Activated CD8-positive, alpha-beta memory T cell treated with anti-CD3 and anti-CD28 coated beads, Interleukin-2, amount 10 ng/mL, durations not matched to agents 7 days and 5 days (primary cell): ENCODE measurements at regions not wholly inside any gene's neighbourhood (a gene's known extent, or its start where the extent isn't known, plus 50 kb on each side); places are given as distances from the start of the nearest gene placed in this dataset.

ENCODE experiments used
- ATAC-seq: fragments of 150-1000 bp; cut with Tn5 transposase; one replicate; pipeline ENCODE4 v1.10.0; 2021; ENCODE audit warnings: moderate library complexity
- CTCF ChIA-PET: fragments of 350-600 bp; sonication (Branson Sonifier 250); formaldehyde crosslinking; loops from one replicate; lab custom pipeline; 2021; ENCODE audit warnings: antibody characterized with exemption; lab: Charles Lee
- DNase-seq: peaks from one replicate; pipeline ENCODE4 v3.0.0-alpha.2; 2020
- H3K27ac Mint-ChIP-seq: one replicate; pipeline ENCODE4 v1.8.0; 2021; ENCODE audit warnings: mild to moderate bottlenecking, mixed read lengths
- H3K27me3 Mint-ChIP-seq: one replicate; pipeline ENCODE4 v1.8.0; 2021; ENCODE audit warnings: mixed read lengths
- H3K36me3 Mint-ChIP-seq: one replicate; pipeline ENCODE4 v1.8.0; 2021; ENCODE audit warnings: mild to moderate bottlenecking, mixed read lengths
- H3K4me1 Mint-ChIP-seq: one replicate; pipeline ENCODE4 v1.8.0; 2021; ENCODE audit warnings: mixed read lengths
- H3K4me3 Mint-ChIP-seq: one replicate; pipeline ENCODE4 v1.8.0; 2021; ENCODE audit warnings: mild to moderate bottlenecking, moderate library complexity, mixed read lengths
- H3K9me3 Mint-ChIP-seq: one replicate; pipeline ENCODE4 v1.8.0; 2022; ENCODE audit warnings: low read depth, mixed read lengths

- no peaks in the 10 kb centered on the region for H3K9me3 Mint-ChIP-seq
- H3K4me1 Mint-ChIP-seq: no peaks in the 10 kb centered on the region
- H3K36me3 Mint-ChIP-seq: no peaks in the 10 kb centered on the region
- CTCF ChIA-PET: no interaction called here
- H3K4me3 Mint-ChIP-seq: no peak overlapping the region
- no peak overlapping the region for H3K27ac Mint-ChIP-seq
- DNase-seq (no peak), ATAC-seq (no peak)
- H3K27me3 Mint-ChIP-seq: no peaks in the 10 kb centered on the region
Observed at GRCh38 chr19:31500197-31500830, 151.1 kb upstream of the TSHZ3 start.

- no peak overlapping the region for H3K27ac Mint-ChIP-seq
- ATAC-seq (no peak), DNase-seq (no peak)
- no peaks in the 10 kb centered on the region for H3K36me3 Mint-ChIP-seq
- no peaks in the 10 kb centered on the region for H3K9me3 Mint-ChIP-seq
- no peak overlapping the region for H3K4me3 Mint-ChIP-seq
- no peaks in the 10 kb centered on the region for H3K27me3 Mint-ChIP-seq
- CTCF ChIA-PET: no interaction called here
- no peaks in the 10 kb centered on the region for H3K4me1 Mint-ChIP-seq
Observed at GRCh38 chr19:31500946-31501345, 151.7 kb upstream of the TSHZ3 start.

DNA sequence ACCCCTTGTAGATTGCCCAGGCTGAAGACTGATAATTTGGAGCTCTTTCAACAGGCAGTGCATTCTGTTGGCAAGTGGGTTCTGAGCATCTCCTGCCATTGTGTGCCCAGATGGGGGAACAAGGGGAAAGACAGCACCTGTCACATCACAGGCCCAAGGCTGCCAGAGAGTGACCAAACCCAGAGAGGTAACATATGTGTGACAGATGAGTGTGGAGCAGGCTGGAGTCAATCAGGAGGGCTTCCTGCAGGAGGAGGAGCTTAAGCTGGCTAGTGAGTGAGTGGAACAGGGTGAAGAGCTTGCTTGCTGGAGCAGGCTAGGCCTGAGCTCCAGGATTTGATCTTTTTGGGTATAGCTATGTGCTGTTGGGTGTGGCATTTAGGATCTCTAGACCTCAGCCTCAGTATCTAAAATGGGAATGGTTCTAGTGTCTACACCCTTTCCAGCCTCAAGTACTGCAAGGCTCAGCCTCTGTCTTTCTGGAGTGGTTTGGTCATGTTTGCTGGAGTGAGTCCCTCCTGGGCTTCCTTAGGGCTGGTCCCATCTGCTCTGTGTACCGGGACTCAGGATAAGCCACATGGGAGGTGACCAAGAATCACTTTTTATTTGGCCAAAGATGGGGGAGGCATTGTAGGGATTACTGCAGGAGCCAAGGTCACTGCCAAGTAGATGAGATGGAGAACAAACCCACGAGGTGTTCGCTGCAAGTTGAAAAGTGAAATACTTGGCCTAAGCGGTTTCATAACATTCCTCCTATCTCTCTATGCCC lies 152.4 kb upstream of the TSHZ3 start:
- CTCF ChIA-PET: no interaction called here
- no peak overlapping the region for H3K27ac Mint-ChIP-seq
- no peaks in the 10 kb centered on the region for H3K27me3 Mint-ChIP-seq
- H3K4me1 Mint-ChIP-seq: no peaks in the 10 kb centered on the region
- no peaks in the 10 kb centered on the region for H3K9me3 Mint-ChIP-seq
- DNase-seq (no peak), ATAC-seq (no peak)
- H3K36me3 Mint-ChIP-seq: no peaks in the 10 kb centered on the region
- H3K4me3 Mint-ChIP-seq: no peak overlapping the region

- no peaks in the 10 kb centered on the region for H3K4me1 Mint-ChIP-seq
- no peaks in the 10 kb centered on the region for H3K36me3 Mint-ChIP-seq
- DNase-seq (no peak), ATAC-seq (no peak)
- CTCF ChIA-PET: no interaction called here
- H3K27ac Mint-ChIP-seq: no peak overlapping the region
- H3K4me3 Mint-ChIP-seq: no peak overlapping the region
- H3K27me3 Mint-ChIP-seq: no peaks in the 10 kb centered on the region
- H3K9me3 Mint-ChIP-seq: no peaks in the 10 kb centered on the region
Observed at GRCh38 chr19:31502536-31503170, 153.4 kb upstream of the TSHZ3 start.

GRCh38 chr19:31503211-31503610 lies 154.0 kb upstream of the TSHZ3 start:
- Mint-ChIP-seq H3K27ac (no peak overlapping the region), H3K9me3 (no peaks in the 10 kb centered on the region), H3K4me3 (no peak overlapping the region), H3K4me1 (no peaks in the 10 kb centered on the region), H3K27me3 (no peaks in the 10 kb centered on the region), H3K36me3 (no peaks in the 10 kb centered on the region)
- no peak for ATAC-seq
- CTCF ChIA-PET: no interaction called here
- DNase-seq: no peak

DNA sequence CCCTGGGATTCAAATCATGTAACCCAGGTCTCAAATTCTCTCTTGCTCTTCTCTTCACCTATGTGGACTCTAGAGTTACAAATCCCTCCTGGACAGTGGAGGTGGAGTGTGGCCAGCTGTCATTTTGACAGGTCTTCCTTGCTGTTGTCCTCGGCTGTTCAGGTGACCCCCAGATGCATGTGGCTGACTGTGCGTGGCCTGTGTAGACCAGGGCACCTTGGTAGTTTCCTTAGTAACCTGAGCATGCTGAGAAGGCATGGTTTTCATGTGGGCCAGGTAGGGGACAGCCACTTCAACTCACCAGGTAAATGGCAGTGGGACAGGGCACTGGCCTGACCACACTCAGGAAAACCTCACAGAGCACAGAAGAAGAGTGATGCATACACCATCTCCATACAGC lies 155.0 kb upstream of the TSHZ3 start:
- Mint-ChIP-seq H3K4me1 (no peaks in the 10 kb centered on the region), H3K27ac (no peak overlapping the region), H3K27me3 (no peaks in the 10 kb centered on the region), H3K36me3 (no peaks in the 10 kb centered on the region), H3K9me3 (peaks cover 4% of the 10 kb centered on the region), H3K4me3 (no peak overlapping the region)
- ATAC-seq (no peak), DNase-seq (no peak)
- CTCF ChIA-PET: no interaction called here

DNA sequence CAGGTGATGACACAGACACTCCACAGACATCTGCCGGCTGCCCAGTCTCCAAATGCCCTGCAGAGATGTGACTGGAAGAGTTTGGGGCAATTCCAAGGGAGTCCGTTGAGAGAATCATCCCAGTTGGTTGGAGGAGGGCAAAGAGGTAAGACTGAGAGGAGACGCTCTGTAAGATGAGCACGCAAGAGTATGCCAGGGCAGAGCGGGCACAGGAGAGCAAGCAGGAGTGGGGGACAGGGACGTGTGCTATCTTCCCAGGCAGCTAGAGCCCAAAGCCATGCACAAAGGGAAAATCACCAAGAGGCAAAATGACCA lies 156.3 kb upstream of the TSHZ3 start:
- CTCF ChIA-PET: no interaction called here
- Mint-ChIP-seq H3K4me3 (no peak overlapping the region), H3K27ac (no peak overlapping the region), H3K27me3 (no peaks in the 10 kb centered on the region), H3K36me3 (no peaks in the 10 kb centered on the region), H3K9me3 (peaks cover 4% of the 10 kb centered on the region), H3K4me1 (no peaks in the 10 kb centered on the region)
- DNase-seq: no peak
- no peak for ATAC-seq

GRCh38 chr19:31506102-31506501 lies 156.9 kb upstream of the TSHZ3 start:
- CTCF ChIA-PET: no interaction called here
- H3K36me3 Mint-ChIP-seq: no peaks in the 10 kb centered on the region
- no peak overlapping the region for H3K4me3 Mint-ChIP-seq
- H3K9me3 Mint-ChIP-seq: peaks cover 4% of the 10 kb centered on the region
- H3K27ac Mint-ChIP-seq: no peak overlapping the region
- no peaks in the 10 kb centered on the region for H3K27me3 Mint-ChIP-seq
- no peaks in the 10 kb centered on the region for H3K4me1 Mint-ChIP-seq
- DNase-seq: no peak
- no peak for ATAC-seq

DNA sequence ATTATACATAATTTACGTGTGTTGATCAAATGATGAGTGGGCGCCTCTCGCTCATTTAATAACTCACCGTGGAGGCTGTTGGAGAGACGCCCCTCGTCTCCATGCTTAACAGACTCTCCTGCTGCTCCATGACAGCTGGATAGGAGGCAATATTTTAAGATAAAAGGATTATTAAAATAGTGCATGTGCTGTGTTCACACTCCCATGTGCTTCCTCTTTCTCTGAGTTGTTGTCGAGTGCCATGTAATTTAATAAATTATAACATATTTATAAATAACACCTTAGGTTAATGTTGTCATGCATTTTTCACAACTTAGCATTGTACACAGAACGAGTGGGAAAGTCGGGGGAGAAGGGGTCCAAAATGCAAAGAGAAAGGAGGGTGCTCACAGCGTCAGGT lies 161.4 kb upstream of the TSHZ3 start:
- CTCF ChIA-PET: no interaction called here
- Mint-ChIP-seq H3K27me3 (no peaks in the 10 kb centered on the region), H3K4me1 (no peaks in the 10 kb centered on the region), H3K36me3 (no peaks in the 10 kb centered on the region), H3K9me3 (peaks cover 4% of the 10 kb centered on the region), H3K4me3 (no peak overlapping the region), H3K27ac (no peak overlapping the region)
- ATAC-seq: no peak
- no peak for DNase-seq

DNA sequence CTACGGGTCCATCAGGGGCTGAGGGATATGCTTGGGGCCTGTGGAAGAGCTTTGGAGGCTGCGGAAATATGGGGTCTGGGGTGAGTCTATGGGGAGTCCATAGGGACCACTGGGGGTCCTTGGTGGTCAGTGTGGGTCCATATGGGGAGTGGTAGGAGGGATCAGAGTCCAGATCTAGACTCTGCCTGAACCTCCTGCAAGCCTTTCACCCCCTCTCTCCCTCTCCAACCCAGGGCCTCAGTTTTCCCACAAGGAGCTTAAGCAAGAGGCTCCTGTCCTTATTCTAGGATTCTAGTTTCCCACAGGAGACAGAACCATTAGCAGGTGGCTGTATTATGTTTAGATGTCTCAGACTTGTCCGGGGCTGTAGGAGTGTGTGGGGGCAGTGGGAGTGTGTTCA lies 161.9 kb upstream of the TSHZ3 start:
- CTCF ChIA-PET: no interaction called here
- H3K36me3 Mint-ChIP-seq: no peaks in the 10 kb centered on the region
- H3K4me3 Mint-ChIP-seq: no peak overlapping the region
- peaks cover 4% of the 10 kb centered on the region for H3K9me3 Mint-ChIP-seq
- no peaks in the 10 kb centered on the region for H3K27me3 Mint-ChIP-seq
- DNase-seq (no peak), ATAC-seq (no peak)
- H3K27ac Mint-ChIP-seq: no peak overlapping the region
- no peaks in the 10 kb centered on the region for H3K4me1 Mint-ChIP-seq

GRCh38 chr19:31511696-31512095 lies 162.5 kb upstream of the TSHZ3 start:
- peaks cover 4% of the 10 kb centered on the region for H3K9me3 Mint-ChIP-seq
- H3K4me1 Mint-ChIP-seq: no peaks in the 10 kb centered on the region
- H3K4me3 Mint-ChIP-seq: no peak overlapping the region
- CTCF ChIA-PET: no interaction called here
- no peaks in the 10 kb centered on the region for H3K27me3 Mint-ChIP-seq
- DNase-seq (no peak), ATAC-seq (no peak)
- H3K36me3 Mint-ChIP-seq: no peaks in the 10 kb centered on the region
- no peak overlapping the region for H3K27ac Mint-ChIP-seq

GRCh38 chr19:31512181-31512970 lies 163.1 kb upstream of the TSHZ3 start:
- H3K36me3 Mint-ChIP-seq: no peaks in the 10 kb centered on the region
- no peak overlapping the region for H3K27ac Mint-ChIP-seq
- H3K9me3 Mint-ChIP-seq: peaks cover 8% of the 10 kb centered on the region
- H3K4me3 Mint-ChIP-seq: no peak overlapping the region
- CTCF ChIA-PET: no interaction called here
- no peaks in the 10 kb centered on the region for H3K4me1 Mint-ChIP-seq
- ATAC-seq (no peak), DNase-seq (no peak)
- no peaks in the 10 kb centered on the region for H3K27me3 Mint-ChIP-seq

DNA sequence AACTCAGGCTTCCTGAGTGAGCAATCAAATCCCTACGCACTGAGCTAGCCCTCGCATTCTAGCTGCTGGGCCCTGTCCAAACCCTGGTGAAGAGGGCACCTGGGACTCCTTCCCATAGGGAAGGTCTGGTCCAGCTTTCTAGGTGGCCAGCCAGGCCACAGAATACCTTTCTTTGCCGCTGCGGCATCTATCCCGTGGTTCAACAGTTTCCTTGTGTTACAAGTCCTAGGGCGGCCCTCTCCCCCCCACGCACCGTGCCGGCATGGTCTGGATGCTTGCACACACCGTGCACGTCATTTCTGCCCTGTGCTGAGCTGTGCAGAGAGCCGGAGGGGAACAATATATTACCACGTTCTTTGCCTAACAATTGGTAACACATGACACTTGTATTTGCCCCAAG lies 164.6 kb upstream of the TSHZ3 start:
- Mint-ChIP-seq H3K27me3 (no peaks in the 10 kb centered on the region), H3K27ac (no peak overlapping the region), H3K9me3 (peaks cover 8% of the 10 kb centered on the region), H3K4me1 (no peaks in the 10 kb centered on the region), H3K4me3 (no peak overlapping the region), H3K36me3 (no peaks in the 10 kb centered on the region)
- DNase-seq (no peak), ATAC-seq (no peak)
- CTCF ChIA-PET: no interaction called here

DNA sequence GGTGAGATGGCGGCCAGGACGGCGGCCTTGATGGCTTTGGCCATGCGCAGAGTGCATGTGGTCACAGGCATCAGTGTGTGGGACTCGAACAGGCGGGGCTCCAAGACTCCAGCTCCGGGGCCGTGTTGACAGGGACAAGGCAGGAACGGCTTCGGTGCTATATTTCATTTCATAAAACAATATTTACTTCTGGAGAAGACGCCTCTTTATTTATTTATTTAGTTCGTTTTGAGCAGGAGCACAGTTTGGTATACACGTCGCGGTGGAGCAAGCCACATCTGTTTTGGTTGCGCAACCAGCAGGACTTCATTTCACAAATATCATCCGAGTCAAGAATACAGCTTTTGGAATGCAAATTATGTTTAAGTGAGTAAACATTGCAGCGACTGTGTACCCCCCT lies 166.7 kb upstream of the TSHZ3 start:
- no peaks in the 10 kb centered on the region for H3K36me3 Mint-ChIP-seq
- H3K9me3 Mint-ChIP-seq: peaks cover 4% of the 10 kb centered on the region
- H3K27ac Mint-ChIP-seq: no peak overlapping the region

More for the DNA sequence above, 166.7 kb upstream of the TSHZ3 start:
- DNase-seq: no peak
- Mint-ChIP-seq H3K4me3 (no peak overlapping the region), H3K27me3 (no peaks in the 10 kb centered on the region), H3K4me1 (no peaks in the 10 kb centered on the region)
- CTCF ChIA-PET: no interaction called here
- ATAC-seq: no peak
